Posterior vena cava (tissue), 2 donors: ENCODE measurements at regions not wholly inside any gene's neighbourhood (a gene's known extent, or its start where the extent isn't known, plus 50 kb on each side); places are given as distances from the start of the nearest gene placed in this dataset.

Source experiments
- DNase-seq: peaks from one replicate; pipeline ENCODE4 v3.0.0-alpha.2; 2020; ENCODE audit warnings: low spot score
- intact Hi-C, 2 donors: fragments of 100-400 bp; cut with DNase I; formaldehyde crosslinking; loops; one replicate each; pipeline versions ENCODE4 v1.14.1 to v1.14.2; 2022 to 2023
- donor health status: DM: yes; HTN: yes; CAD: no.
- donor health status: DM: yes; HTN: yes; CAD: no.

DNA sequence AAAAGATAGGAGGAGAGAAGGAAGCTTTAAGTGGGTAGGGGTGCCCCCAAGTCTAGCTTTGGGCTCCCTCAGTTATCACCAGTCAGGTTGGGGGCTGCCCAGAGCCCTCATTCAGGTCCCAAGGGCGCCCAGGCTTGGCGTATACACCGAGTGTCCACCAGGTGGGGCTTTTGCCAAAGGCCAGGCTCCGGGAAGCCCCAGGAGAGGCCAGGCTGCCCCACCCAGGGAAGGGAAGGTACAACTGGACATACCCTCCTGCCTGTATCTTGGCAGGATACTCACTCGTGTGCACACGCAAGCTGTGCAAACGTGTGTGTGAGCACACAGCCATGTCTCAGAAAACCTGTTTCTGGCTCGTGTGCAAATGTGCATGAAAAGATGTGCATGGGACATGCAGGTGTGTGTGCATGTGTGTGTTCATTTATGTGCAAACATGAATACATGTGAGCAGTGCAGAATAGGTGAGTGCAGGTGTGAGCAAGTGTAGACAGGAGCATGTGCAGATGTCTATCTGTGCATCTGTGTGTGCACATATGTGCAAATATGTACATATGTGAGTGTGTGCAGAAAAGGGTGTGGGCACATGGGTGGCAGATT is 103.9 kb upstream of the MYL2 start:
- DNase-seq: no peak
- intact Hi-C loops: loop anchor here (5.0 to 10.0 kb wide), 2 partner anchors 280 to 288 kb away; no protein-coding TSS in a partner anchor

DNA sequence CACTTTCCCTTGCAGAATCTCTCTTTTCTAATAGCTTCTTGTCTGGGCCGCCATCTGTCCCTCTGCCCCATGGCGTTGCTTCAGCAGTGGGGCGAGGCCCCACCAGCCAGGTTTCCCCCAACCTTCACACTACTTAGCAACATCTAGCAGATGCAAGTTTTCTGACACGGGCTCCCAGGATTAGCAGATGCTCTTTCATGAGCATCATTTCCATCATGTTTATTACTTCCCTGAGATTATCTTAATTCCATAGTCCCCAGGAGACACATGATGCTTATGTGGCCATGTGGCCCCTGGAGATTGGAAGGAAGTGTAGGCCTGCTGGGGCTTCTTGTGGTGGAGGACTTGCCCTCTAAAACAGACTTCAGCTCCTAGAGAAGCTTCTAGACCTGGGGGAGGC is 102.0 kb upstream of the MYL2 start:
- DNase-seq: no peak
- intact Hi-C loops: loop anchor here (5.0 to 10.0 kb wide), 2 partner anchors 282 to 290 kb away; no protein-coding TSS in a partner anchor

DNA sequence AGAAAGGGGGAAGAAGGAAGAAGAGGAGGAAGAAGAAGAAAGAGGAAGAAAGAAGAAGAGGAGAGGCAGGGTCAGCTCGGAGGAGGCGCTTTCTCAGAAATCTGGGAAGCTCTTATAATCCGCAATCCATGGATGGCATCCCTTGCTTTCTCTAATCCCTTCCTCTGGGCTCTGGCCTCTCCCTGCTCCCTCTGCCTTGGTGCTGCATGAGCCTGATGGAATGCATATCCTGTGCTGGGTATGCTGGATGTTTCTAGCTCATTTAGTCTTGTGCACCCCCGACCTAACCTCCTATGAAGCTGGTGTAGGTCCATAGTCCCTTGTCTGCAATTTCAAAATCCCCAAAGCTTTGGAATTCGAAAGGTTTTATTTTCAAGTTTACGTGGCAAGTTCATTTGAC is 94.2 kb upstream of the MYL2 start:
- intact Hi-C loops: no loop called here
- DNase-seq: no peak

DNA sequence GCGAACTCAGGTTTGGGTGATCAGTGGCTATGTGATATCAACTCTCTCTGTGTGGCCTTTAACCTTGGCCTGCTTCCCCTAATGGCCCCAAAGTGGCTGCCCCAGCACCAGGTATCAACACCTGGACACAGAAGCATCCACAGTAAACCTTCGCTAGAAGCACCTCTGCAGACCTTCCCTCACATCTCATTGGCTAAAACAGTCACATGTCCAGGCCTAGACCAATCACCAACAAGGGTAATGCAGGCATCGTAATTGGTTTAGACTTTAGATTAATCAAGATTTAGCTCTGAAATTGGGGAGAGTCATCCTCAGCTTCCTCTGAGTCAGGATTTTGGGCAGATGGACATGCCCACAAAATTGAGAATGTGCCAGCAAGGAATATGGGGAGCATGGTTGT is 92.5 kb upstream of the MYL2 start:
- intact Hi-C loops: no loop called here
- DNase-seq: no peak

DNA sequence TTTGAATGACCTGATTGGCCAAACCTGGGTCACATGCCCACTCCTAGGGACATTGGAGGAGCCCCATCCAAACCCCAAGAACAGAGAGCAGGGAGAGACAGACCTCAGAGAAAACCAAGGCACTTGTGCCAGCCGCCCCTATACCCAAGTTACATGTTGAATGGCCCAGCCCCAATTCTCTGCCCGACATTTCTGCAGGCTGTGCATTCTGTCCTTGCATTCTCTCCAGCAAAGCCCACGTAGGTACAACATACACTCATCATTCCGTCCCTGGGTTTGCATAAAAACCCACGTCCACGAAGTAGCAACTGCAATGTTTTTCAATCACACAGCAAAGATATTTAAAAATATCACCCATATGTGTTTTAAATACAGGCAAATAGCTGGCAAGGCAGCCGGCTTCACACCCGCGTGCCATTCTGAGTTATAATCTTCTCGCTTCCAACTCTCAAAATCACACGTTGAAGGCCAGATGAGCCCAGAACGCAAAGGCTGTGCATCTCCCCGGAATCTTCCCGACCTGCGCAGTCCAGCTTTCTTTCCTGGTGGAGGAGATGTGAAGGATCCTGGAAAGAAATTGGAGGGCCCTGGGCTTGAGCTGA is 91.7 kb upstream of the MYL2 start:
- intact Hi-C loops: no loop called here
- DNase-seq: no peak

DNA sequence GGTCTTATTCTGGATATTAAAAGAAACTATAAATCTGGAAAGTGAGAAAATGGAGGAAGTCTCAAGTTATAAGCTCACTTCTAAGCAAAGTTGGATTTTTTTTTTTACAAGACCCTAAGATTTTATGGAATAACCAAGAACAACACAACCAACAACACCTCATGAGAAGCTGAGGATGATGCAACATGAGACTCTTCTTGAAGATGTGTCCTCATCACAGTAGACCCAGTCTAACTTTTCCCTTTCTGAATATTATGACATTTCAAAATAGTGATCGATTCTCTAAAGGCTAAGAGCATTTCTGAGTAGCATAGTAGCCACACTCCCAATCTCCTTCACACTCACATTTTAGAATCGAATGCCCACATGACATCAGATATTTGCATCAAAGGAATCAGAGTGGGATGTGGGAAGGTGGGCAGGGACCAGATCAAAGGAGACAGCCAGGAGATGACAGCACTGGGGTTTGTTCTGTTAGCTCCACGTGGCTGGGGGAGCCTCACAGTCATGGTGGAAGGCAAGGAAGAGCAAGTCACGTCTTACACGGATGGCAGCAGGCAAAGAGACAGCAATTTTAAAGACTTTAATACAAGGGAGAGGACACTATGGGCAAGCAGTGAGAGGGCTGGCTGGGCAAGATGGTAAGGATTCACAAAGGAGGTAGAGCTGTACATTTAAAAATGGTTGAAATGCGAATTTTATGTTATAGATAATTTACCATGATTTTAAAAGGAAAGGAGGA is 90.7 kb upstream of the MYL2 start:
- no peak for DNase-seq

DNA sequence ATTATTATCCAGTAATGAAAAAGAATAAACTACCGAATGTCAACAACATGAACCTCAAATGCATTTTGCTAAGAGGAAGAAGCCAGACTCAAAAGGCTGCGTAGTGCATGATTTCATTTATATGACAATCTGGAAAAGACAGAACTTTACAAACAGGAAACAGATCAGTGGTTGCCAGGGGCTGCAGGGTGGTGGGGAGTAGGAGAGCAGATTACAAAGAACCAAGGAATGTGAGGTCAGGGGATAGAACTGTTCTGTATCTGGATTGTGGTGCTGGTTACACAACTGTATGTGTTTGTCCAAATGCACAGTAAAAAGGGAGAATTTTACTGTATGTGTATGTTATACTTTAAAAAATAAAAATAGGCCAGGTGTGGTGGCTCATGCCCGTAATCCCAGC is 89.7 kb upstream of the MYL2 start:
- intact Hi-C loops: no loop called here
- DNase-seq: no peak

More for the DNA sequence above, 90.7 kb upstream of the MYL2 start:
- intact Hi-C loops: no loop called here

DNA sequence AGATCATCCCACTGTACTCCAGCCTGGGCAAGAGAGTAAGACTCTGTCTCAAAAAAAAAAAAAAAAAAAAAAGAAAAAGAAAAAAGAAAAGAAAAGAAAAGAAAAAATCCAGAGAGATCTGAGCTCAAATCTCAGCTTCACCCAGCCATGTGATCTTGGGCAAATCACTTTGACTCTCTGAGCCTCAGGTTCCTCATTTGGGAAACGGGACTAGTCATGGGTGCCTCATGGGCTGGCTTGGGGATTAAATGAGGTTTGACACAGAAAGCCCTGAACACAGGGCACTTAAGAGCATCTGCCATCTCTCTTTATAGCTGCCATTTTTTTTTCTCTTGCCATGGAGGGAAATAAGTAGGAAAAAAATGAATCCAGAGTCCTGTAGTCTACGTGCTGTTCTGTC is 86.2 kb upstream of the MYL2 start:
- intact Hi-C loops: no loop called here
- no peak for DNase-seq

DNA sequence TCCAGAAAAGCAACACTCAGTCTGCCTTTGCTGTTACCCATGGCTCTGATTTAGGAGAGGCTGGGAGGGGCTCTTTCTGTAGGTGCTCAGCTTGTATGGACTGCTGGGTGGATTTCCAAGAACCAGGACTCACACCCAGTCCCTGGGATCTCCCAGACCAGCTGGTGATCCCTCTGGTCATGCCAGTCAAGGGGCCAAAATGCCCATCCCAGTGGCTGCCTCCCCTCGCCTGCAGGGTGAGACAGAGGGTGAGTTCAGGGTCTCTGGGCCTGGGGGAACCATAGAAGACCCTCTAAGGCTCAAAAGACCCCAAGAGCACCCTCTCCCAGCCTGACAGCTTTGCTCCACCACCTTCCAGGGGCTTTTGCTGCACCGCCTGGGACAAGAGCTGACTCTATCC is 78.6 kb upstream of the MYL2 start:
- intact Hi-C loops: no loop called here
- DNase-seq: no peak

DNA sequence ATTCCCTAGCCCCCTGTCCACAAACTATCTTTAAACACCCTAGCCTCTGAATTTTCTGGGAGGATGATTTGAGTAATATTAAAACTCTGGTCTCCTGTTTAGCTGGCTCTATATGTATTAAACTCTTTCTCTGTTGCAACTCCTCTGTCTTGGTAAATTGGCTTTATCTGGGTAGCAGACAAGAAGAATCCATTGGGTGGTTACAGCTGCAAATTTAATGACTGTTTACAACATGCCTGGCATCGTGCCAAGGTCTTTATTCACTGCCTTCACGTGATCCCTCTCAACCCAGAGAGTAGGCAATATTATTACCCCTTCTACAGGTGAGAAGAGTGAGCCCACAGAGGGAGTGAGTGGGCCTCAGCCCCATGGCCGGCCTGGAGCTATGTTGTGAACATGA is 77.8 kb upstream of the MYL2 start:
- intact Hi-C loops: no loop called here
- DNase-seq: no peak

DNA sequence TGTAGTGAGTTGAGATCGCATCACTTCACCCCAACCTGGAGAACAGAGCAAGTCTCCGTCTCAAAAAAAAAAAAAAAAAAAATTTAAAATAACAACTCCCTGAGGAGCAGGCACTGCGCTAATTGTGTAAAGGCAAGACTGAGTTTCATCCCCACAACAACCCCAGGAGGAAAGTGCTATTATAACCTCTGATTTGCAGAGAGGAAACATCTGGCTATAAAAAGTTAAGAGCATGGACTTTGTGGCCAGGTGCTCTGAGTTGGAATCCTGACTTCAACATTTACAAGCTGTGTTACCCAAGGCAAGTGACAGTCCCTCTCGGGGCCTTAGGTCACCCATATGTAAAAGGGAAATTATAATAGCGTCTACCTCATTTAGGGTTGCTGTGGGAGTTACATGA is 76.0 kb upstream of the MYL2 start:
- DNase-seq: no peak
- intact Hi-C loops: no loop called here

DNA sequence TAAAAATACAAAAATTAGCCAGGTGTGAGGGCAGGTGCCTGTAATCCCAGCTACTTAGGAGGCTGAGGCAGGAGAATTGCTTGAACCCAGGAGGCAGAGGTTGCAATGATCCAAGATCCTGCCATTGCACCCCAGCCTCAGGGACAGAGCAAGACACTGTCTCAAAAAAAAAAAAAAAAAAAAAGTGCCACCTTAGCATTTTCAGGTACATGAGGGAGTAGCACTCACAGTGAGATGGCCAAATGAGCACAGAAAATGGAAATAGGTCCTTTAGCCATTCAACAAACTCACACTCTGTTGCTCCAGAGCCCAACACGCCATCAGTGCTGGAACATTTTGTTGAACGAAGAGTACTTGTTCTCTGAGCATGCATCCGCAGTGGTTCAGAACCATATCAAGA is 75.2 kb upstream of the MYL2 start:
- no peak for DNase-seq
- intact Hi-C loops: no loop called here

DNA sequence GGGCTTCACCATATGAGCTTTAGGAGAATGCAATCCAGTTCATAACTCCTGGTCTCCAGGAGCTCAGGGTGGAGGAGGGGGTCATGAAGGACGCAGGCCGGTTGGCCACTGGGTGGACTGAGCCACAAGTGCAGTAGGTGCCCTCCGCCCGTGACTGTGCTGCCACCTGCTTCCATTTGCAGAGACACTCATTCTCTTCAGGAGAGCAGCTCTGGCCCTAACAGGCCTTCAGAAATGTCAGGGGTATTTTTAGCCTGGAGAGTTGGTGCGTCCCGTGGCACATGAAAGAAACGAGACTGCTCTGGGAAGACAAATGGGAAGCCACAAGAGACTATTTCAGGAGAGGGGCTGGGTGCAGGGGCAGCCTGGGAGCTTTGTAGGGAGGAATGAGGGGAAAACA is 74.6 kb upstream of the MYL2 start:
- no peak for DNase-seq
- intact Hi-C loops: no loop called here

DNA sequence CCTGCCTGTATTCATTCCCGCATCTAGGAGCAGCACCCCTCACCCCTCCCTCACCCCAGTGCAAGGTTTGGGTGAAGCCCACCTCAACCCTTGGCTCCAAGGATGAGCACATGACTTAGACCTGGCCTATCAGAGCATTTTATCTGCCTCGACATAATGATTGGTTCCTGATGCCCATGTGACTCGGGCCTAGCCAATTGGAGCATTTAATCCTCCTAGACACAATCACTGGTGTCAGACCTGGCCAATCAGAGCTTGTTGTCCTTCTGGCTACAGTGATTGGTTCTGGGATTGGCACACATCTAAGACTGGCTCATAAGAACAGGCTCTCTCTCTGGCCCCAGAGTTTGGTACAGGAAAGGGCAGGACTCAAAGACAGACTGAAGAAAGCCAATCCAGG is 73.1 kb upstream of the MYL2 start:
- no peak for DNase-seq
- intact Hi-C loops: no loop called here

DNA sequence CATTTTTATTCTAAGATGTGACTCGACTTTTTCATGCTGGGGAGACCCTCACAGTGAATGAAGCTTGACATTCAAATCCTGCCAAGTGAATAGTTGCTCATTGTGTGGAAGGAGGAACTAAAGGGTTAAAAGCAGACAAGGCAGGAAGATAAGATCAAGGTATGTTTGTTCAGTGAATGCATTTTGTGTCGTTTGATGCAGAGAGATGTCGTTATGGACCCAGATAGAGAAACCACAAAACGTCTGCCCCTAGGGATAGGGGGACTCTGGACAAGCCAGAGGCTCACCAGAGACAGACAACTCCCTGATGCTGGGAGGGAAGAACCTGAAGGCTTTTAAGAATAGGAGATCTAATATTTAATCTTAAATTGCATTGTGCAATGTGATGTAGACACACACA is 72.5 kb upstream of the MYL2 start:
- intact Hi-C loops: no loop called here
- no peak for DNase-seq

DNA sequence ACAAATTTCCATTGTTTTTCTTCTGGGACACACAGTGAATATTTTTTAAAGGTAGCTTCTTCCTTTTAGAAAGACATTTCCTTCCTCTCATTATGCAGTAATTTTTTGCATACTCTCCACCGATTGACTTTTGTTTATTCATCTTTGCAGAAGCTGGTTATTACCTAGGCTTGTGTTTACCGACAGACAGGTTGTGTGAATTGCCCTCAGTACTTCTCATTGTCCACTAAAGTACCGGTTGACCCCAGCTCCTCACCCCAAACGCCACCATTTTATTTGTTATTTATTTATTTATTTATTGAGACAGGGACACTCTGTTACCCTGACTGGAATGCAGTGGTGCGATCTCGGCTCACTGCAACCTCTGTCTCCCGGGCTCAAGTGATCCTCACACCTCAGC is 63.4 kb upstream of the MYL2 start:
- intact Hi-C loops: no loop called here
- DNase-seq: no peak

DNA sequence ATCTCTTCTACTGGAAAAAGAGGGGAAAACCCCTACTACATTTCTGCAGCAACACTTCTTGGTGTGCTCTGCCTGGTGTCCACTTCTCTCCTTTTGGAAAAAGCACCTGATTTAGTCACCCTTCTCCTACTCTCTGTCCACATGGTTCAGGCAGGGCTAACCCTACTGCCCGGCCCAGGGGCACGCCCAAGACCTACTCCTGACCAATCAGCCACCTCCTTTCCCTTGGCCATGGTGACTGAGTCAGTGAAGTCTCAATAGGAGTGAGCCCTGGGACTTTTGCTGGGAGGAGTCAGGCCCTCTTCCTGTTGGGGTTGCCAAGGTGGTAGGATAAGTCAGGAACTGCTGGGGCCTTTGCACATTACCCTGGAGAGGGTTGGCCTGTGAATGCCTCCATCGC is 52.5 kb upstream of the MYL2 start:
- DNase-seq: no peak
- intact Hi-C loops: no loop called here

DNA sequence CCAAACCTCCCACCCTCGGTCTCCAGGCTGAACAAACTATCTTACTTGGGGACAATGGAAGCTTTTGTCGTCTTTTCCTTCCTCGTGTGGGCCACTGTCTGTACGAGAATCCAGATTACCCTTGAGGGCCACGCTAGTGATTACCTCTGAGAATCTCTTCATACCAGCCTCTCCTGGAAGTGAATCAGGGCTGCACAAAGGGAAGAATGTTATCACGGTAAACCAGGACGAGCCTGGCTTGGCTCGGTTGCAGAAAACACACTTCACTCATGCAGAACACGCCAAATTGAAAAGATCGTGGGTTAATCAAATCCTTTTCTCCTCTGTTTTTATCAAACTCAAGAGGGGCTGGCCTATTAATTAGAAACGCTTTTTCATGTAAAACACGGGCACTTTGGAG is 51.6 kb upstream of the MYL2 start:
- intact Hi-C loops: no loop called here

DNA sequence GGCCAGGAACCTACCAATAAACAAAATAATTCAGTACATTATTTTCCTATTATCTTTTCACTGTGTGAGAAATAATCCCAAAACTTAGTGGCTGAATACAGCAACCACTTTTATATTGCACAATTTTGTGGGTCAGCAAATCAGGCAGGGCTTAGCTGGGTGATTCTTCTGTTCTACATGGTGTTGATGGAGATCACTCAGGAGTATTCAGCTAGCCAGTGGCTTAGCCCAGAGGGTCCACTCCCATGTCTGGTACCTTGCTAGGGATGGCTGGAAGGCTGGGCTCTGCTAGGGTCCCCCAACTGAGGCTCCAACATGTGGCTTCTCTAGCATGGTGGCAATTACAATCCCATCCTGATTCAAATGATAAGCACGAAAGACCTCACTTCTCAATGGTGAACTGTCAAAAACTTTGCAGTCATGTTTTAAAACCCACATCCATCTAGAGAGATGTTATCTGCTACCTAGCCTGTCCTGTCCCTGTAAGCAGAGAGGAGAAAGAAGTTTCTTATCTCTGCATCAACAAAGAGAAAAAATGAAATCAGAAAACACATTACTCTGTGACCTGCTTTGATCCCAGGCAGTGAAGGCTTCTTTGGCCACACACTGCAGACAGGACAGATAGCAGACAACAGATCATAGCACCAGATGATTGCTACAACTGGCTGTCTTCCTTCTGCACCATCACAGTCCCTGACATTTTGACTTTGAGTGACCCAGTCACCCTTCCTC is 51.0 kb upstream of the MYL2 start:
- intact Hi-C loops: no loop called here

More for the DNA sequence above, 51.6 kb upstream of the MYL2 start:
- DNase-seq: no peak

More for the DNA sequence above, 51.0 kb upstream of the MYL2 start:
- no peak for DNase-seq
